DND-41 (cell line): ENCODE measurements at regions not wholly inside any gene's neighbourhood (a gene's known extent, or its start where the extent isn't known, plus 50 kb on each side); places are given as distances from the start of the nearest gene placed in this dataset.

Experiments used
- EZH2 ChIP-seq: IDR thresholded peaks from 3 replicates; pipeline ENCODE4 v1.6.1; 2012; ENCODE audit warnings: borderline replicate concordance, low read depth, mild to moderate bottlenecking, moderate library complexity, low read length, inconsistent platforms; ENCODE audit not compliant: severe bottlenecking
- TF ChIP-seq, protein P1 (sequence below): IDR thresholded peaks from 2 replicates; pipeline ENCODE4 v1.5.1; 2012; ENCODE audit warnings: borderline replicate concordance, low read length, moderate library complexity, mild to moderate bottlenecking; ENCODE audit not compliant: poor library complexity, severe bottlenecking; ENCODE audit errors: extremely low read depth

DNA sequence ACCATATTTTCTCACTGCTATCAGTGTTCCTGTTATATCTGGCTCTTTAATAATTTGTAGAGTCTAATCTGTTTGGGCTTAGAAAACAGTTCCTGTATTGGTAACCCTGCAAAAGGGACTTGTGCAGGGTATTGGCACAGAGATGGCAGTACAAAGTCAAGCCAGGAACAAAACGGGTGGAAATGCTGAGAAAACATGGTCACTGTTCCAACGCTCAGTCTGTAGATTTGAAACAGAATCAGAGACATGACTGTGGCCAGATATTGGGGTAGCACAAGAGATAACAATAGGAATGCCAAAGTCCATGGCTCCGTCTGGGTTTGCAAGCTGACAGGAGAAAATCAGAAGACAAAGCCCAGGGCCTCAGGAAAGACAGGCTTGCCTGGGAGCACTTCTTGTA, 290.7 kb upstream of the PDE3A start:
- TF ChIP-seq, protein P1, sequence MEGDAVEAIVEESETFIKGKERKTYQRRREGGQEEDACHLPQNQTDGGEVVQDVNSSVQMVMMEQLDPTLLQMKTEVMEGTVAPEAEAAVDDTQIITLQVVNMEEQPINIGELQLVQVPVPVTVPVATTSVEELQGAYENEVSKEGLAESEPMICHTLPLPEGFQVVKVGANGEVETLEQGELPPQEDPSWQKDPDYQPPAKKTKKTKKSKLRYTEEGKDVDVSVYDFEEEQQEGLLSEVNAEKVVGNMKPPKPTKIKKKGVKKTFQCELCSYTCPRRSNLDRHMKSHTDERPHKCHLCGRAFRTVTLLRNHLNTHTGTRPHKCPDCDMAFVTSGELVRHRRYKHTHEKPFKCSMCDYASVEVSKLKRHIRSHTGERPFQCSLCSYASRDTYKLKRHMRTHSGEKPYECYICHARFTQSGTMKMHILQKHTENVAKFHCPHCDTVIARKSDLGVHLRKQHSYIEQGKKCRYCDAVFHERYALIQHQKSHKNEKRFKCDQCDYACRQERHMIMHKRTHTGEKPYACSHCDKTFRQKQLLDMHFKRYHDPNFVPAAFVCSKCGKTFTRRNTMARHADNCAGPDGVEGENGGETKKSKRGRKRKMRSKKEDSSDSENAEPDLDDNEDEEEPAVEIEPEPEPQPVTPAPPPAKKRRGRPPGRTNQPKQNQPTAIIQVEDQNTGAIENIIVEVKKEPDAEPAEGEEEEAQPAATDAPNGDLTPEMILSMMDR, result no peak
- TF ChIP-seq EZH2, result no peak
